ENCODE measurements at regions not wholly inside any gene's neighbourhood (a gene's known extent, or its start where the extent isn't known, plus 50 kb on each side); places are given as distances from the start of the nearest gene placed in this dataset.

DNA sequence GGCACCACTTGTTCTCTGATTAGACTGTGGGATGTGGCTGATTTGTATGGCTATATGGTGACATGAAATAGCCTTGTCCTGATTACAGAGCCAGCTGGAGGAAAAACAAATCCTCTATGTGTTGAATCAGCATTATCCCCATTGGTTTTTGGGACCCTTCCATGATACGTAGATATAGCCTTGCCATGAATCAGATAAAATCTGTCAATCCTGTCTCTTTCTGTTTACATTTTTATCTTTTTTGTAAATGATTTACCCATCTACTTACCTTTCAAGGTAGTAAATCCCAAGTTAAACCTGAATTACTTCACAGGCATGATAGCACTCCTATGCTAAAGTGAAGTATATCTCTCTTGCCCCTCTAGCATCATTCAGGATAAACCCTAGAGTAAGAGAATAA is 789.3 kb downstream of the TMTC2 start:
- intact Hi-C loops (cut with micrococcal nuclease), result no loop called here
- DNase-seq (ENCODE audit: low spot score), result no peak
- Mint-ChIP-seq H3K27me3 (ENCODE audit: low read depth) (no peaks in the 10 kb centered on the region), H3K9me3 (no peaks in the 10 kb centered on the region), H3K4me3 (ENCODE audit: low read depth) (no peak overlapping the region), H3K4me1 (ENCODE audit: low read depth) (no peaks in the 10 kb centered on the region), H3K27ac (no peak overlapping the region), H3K36me3 (ENCODE audit: low read depth) (no peaks in the 10 kb centered on the region)

- no peak for DNase-seq (ENCODE audit: low spot score)
- no peaks in the 10 kb centered on the region for H3K27me3 Mint-ChIP-seq (ENCODE audit: low read depth)
- intact Hi-C loops (cut with micrococcal nuclease), result no loop called here
- H3K9me3 Mint-ChIP-seq, result no peaks in the 10 kb centered on the region
- no peaks in the 10 kb centered on the region for H3K4me1 Mint-ChIP-seq (ENCODE audit: low read depth)
- H3K4me3 Mint-ChIP-seq (ENCODE audit: low read depth), result no peak overlapping the region
- no peak overlapping the region for H3K27ac Mint-ChIP-seq
- no peaks in the 10 kb centered on the region for H3K36me3 Mint-ChIP-seq (ENCODE audit: low read depth)
Observed at GRCh38 chr12:83474369-83474768, 787.7 kb downstream of the TMTC2 start.

GRCh38 chr12:83473408-83474095 is 786.8 kb downstream of the TMTC2 start:
- DNase-seq (ENCODE audit: low spot score), result no peak
- no peak overlapping the region for H3K27ac Mint-ChIP-seq
- intact Hi-C loops (cut with micrococcal nuclease), result no loop called here
- H3K27me3 Mint-ChIP-seq (ENCODE audit: low read depth), result no peaks in the 10 kb centered on the region
- no peaks in the 10 kb centered on the region for H3K9me3 Mint-ChIP-seq
- no peaks in the 10 kb centered on the region for H3K36me3 Mint-ChIP-seq (ENCODE audit: low read depth)
- no peaks in the 10 kb centered on the region for H3K4me1 Mint-ChIP-seq (ENCODE audit: low read depth)
- no peak overlapping the region for H3K4me3 Mint-ChIP-seq (ENCODE audit: low read depth)

- intact Hi-C loops (cut with micrococcal nuclease), result no loop called here
- Mint-ChIP-seq H3K4me3 (ENCODE audit: low read depth) (no peak overlapping the region), H3K27me3 (ENCODE audit: low read depth) (no peaks in the 10 kb centered on the region), H3K9me3 (no peaks in the 10 kb centered on the region), H3K27ac (no peak overlapping the region), H3K36me3 (ENCODE audit: low read depth) (no peaks in the 10 kb centered on the region), H3K4me1 (ENCODE audit: low read depth) (no peaks in the 10 kb centered on the region)
- no peak for DNase-seq (ENCODE audit: low spot score)
Observed at GRCh38 chr12:83472772-83473171, 786.1 kb downstream of the TMTC2 start.

DNA sequence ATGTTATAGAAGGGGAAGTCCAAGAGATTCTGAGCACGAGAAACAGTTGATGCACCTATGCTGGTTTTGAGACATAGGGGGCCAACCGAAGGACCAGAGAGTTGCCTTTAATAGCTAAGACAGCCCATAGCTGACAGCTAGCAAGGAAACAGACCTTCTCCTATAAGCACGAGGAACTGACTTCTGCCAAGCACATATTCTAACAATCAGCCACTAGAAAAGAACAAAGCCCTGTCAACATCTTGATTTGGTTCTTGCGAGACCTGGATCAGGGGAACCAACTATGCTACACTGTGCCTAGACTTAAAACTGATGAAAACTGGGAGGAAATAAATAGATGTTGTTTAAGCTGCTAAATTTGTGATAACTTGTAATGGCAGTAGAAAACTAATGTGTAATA is 785.6 kb downstream of the TMTC2 start:
- Mint-ChIP-seq H3K4me1 (ENCODE audit: low read depth) (no peaks in the 10 kb centered on the region), H3K27me3 (ENCODE audit: low read depth) (no peaks in the 10 kb centered on the region), H3K4me3 (ENCODE audit: low read depth) (no peak overlapping the region), H3K27ac (no peak overlapping the region), H3K36me3 (ENCODE audit: low read depth) (no peaks in the 10 kb centered on the region), H3K9me3 (no peaks in the 10 kb centered on the region)
- no peak for DNase-seq (ENCODE audit: low spot score)
- intact Hi-C loops (cut with micrococcal nuclease), result no loop called here

- no peak overlapping the region for H3K27ac Mint-ChIP-seq
- no peak for DNase-seq (ENCODE audit: low spot score)
- H3K4me1 Mint-ChIP-seq (ENCODE audit: low read depth), result no peaks in the 10 kb centered on the region
- H3K36me3 Mint-ChIP-seq (ENCODE audit: low read depth), result no peaks in the 10 kb centered on the region
- no peaks in the 10 kb centered on the region for H3K27me3 Mint-ChIP-seq (ENCODE audit: low read depth)
- H3K9me3 Mint-ChIP-seq, result no peaks in the 10 kb centered on the region
- no peak overlapping the region for H3K4me3 Mint-ChIP-seq (ENCODE audit: low read depth)
- intact Hi-C loops (cut with micrococcal nuclease), result no loop called here
Observed at GRCh38 chr12:83471341-83471740, 784.6 kb downstream of the TMTC2 start.

DNA sequence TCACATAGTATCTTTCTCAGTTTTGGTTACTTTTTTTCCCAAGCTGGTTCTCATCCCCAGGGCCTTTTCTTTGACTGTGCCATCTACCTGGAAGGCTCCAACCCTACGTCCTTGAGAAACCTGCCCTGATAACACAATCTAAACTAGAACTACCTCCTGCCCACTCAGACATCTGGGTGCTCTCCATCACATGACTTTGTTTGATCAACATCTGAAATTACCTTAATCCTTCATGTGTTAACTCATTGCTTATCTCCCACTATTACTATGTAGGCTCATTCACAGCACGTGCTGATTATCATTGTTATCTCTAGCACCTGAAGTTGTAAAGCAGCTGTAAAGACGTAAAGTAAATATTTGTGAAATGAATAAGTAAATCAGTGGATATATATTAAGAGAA is 784.0 kb downstream of the TMTC2 start:
- Mint-ChIP-seq H3K27me3 (ENCODE audit: low read depth) (no peaks in the 10 kb centered on the region), H3K4me3 (ENCODE audit: low read depth) (no peak overlapping the region), H3K27ac (no peak overlapping the region), H3K4me1 (ENCODE audit: low read depth) (no peaks in the 10 kb centered on the region), H3K36me3 (ENCODE audit: low read depth) (no peaks in the 10 kb centered on the region), H3K9me3 (no peaks in the 10 kb centered on the region)
- DNase-seq (ENCODE audit: low spot score), result no peak
- intact Hi-C loops (cut with micrococcal nuclease), result no loop called here

- H3K4me1 Mint-ChIP-seq (ENCODE audit: low read depth), result no peaks in the 10 kb centered on the region
- H3K27ac Mint-ChIP-seq, result no peak overlapping the region
- no peaks in the 10 kb centered on the region for H3K27me3 Mint-ChIP-seq (ENCODE audit: low read depth)
- intact Hi-C loops (cut with micrococcal nuclease), result no loop called here
- H3K36me3 Mint-ChIP-seq (ENCODE audit: low read depth), result no peaks in the 10 kb centered on the region
- no peak overlapping the region for H3K4me3 Mint-ChIP-seq (ENCODE audit: low read depth)
- DNase-seq (ENCODE audit: low spot score), result no peak
- no peaks in the 10 kb centered on the region for H3K9me3 Mint-ChIP-seq
Observed at GRCh38 chr12:83468988-83469908, 782.5 kb downstream of the TMTC2 start.

DNA sequence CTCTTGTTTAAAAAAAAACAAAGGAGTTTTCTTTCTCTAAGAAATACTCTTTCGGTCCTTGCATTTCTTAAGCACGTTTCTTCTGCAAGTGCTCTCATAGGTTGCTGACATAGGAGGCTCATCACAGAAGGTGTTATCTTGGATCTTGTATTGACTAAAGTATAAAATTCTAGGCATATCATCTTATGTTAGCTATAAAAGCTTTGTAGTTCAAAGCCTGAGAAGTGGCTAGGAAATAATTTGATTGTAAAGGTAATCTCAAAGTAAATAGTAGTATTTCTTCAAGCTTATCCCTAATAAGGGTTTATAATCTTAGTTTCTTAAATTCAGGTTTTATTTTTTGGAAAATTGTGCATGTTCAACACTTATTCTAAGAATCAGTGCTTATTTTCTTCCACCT is 778.9 kb downstream of the TMTC2 start:
- Mint-ChIP-seq H3K9me3 (no peaks in the 10 kb centered on the region), H3K36me3 (ENCODE audit: low read depth) (no peaks in the 10 kb centered on the region), H3K27ac (no peak overlapping the region), H3K27me3 (ENCODE audit: low read depth) (no peaks in the 10 kb centered on the region), H3K4me1 (ENCODE audit: low read depth) (no peaks in the 10 kb centered on the region), H3K4me3 (ENCODE audit: low read depth) (no peak overlapping the region)
- intact Hi-C loops (cut with micrococcal nuclease), result no loop called here
- no peak for DNase-seq (ENCODE audit: low spot score)

DNA sequence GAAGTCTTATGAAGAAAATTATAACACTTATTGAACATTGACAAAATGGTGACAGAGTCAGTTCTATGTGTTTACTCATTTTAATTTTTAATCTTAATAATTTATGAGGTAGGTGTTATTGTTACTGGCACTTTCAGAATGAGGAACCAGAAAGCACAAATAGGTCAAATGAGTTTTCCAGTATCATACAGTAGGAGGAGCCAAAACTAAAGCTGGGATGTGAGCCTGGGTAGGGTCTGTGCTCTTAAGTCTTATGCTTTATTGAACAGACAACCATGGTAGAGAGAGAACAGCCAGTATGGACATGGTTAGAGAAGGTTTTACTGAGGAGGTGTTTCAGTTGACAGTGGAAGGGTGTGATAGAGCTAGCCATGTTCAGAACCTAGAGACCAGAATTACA is 775.7 kb downstream of the TMTC2 start:
- H3K9me3 Mint-ChIP-seq, result no peaks in the 10 kb centered on the region
- intact Hi-C loops (cut with micrococcal nuclease), result no loop called here
- no peaks in the 10 kb centered on the region for H3K27me3 Mint-ChIP-seq (ENCODE audit: low read depth)
- no peak overlapping the region for H3K27ac Mint-ChIP-seq
- H3K4me3 Mint-ChIP-seq (ENCODE audit: low read depth), result no peak overlapping the region
- H3K36me3 Mint-ChIP-seq (ENCODE audit: low read depth), result no peaks in the 10 kb centered on the region
- DNase-seq (ENCODE audit: low spot score), result no peak
- H3K4me1 Mint-ChIP-seq (ENCODE audit: low read depth), result no peaks in the 10 kb centered on the region

GRCh38 chr12:83461336-83461935 is 774.7 kb downstream of the TMTC2 start:
- H3K27me3 Mint-ChIP-seq (ENCODE audit: low read depth), result no peaks in the 10 kb centered on the region
- H3K4me1 Mint-ChIP-seq (ENCODE audit: low read depth), result no peaks in the 10 kb centered on the region
- no peak overlapping the region for H3K4me3 Mint-ChIP-seq (ENCODE audit: low read depth)
- no peaks in the 10 kb centered on the region for H3K9me3 Mint-ChIP-seq
- intact Hi-C loops (cut with micrococcal nuclease), result no loop called here
- H3K36me3 Mint-ChIP-seq (ENCODE audit: low read depth), result no peaks in the 10 kb centered on the region
- no peak overlapping the region for H3K27ac Mint-ChIP-seq
- no peak for DNase-seq (ENCODE audit: low spot score)

DNA sequence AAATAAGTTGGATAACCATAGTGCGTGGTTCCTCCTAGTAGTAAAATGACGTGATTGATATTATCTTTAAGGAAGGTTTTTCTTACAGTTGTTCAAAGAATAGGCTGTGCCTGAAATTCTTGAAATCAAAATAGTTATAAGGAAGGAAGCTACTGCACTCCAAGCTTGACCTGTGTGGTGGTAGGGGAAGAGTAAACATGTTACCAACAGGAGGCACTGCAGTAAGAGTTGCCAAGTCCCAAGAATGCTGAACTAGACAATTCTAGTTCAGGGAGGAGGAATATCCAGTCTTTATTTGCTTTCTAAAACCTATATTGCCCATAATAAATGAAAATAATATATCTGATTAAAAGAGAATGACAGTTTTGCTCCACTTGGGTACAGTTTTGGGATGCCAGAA is 764.5 kb downstream of the TMTC2 start:
- intact Hi-C loops (cut with micrococcal nuclease), result no loop called here
- Mint-ChIP-seq H3K4me1 (ENCODE audit: low read depth) (no peaks in the 10 kb centered on the region), H3K4me3 (ENCODE audit: low read depth) (no peak overlapping the region), H3K36me3 (ENCODE audit: low read depth) (no peaks in the 10 kb centered on the region), H3K27me3 (ENCODE audit: low read depth) (no peaks in the 10 kb centered on the region), H3K27ac (no peak overlapping the region), H3K9me3 (peaks cover 4% of the 10 kb centered on the region)
- no peak for DNase-seq (ENCODE audit: low spot score)

DNA sequence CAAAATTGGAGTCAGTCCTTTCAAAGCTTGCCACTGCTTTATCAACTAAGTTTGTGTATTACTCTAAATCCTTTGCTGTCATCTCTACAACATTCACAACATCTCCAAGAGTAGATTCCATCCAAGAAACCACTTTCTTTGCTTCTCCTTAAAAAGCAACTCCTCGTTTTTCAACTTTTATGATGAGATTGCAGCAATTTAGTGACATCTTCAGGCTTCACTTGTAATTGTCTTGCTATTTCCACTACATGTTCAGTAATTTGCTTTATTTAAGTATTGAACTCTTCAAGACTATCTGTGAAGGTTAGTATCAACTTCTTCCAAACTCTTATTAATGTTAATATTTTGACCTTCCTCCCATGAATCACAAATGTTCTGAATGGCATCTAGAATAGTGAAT is 747.9 kb downstream of the TMTC2 start:
- Mint-ChIP-seq H3K27ac (no peak overlapping the region), H3K27me3 (ENCODE audit: low read depth) (no peaks in the 10 kb centered on the region), H3K36me3 (ENCODE audit: low read depth) (no peaks in the 10 kb centered on the region), H3K4me3 (ENCODE audit: low read depth) (no peak overlapping the region), H3K9me3 (peaks cover 16% of the 10 kb centered on the region), H3K4me1 (ENCODE audit: low read depth) (no peaks in the 10 kb centered on the region)
- intact Hi-C loops (cut with micrococcal nuclease), result no loop called here
- no peak for DNase-seq (ENCODE audit: low spot score)

Measured in activated T-helper 2 cell treated with anti-CD3 and anti-CD28 coated beads, Interferon-gamma antibody, Interleukin-2, Interleukin-4, amounts not matched to agents 10 μg/mL and 5 μg/mL and 100 μg/mL, durations not matched to agents 14 hours and 24 hours and 36 hours (primary cell).